NCI-H345 (cell line): ENCODE measurements at regions not wholly inside any gene's neighbourhood (a gene's known extent, or its start where the extent isn't known, plus 50 kb on each side); places are given as distances from the start of the nearest gene placed in this dataset.
"Not testable (repeated sequence)": the region's sequence is repeated elsewhere in the genome, so short reads cannot be mapped to it uniquely, and the experiment has no call there.

Source experiments
- DNase-seq: peaks from one replicate; lab custom pipeline; 2025; lab: John Stamatoyannopoulos, UW

GRCh38 chr17:43315858-43316521 is 82.2 kb upstream of the RNU2-1 start:
- DNase-seq = no peak

GRCh38 chr17:43315369-43315768 is 81.6 kb upstream of the RNU2-1 start:
- DNase-seq = no peak

GRCh38 chr17:43314611-43315011 is 80.8 kb upstream of the RNU2-1 start:
- no peak for DNase-seq

GRCh38 chr17:43312011-43312410 is 78.2 kb upstream of the RNU2-1 start:
- no peak for DNase-seq

GRCh38 chr17:43309505-43310332 is 75.9 kb upstream of the RNU2-1 start:
- no peak for DNase-seq

GRCh38 chr17:43308999-43309398 is 75.2 kb upstream of the RNU2-1 start:
- no peak for DNase-seq

GRCh38 chr17:43304792-43305191 is 71.0 kb upstream of the RNU2-1 start:
- DNase-seq = not testable (repeated sequence)

- not testable (repeated sequence) for DNase-seq
Observed at GRCh38 chr17:43303049-43303448, 69.3 kb upstream of the RNU2-1 start.

- not testable (repeated sequence) for DNase-seq
Observed at GRCh38 chr17:43299300-43300076, 65.7 kb upstream of the RNU2-1 start.

GRCh38 chr17:43289670-43290069 is 55.9 kb upstream of the RNU2-1 start:
- not testable (repeated sequence) for DNase-seq

- not testable (repeated sequence) for DNase-seq
Observed at GRCh38 chr17:43283606-43284005, 49.8 kb upstream of the RNU2-1 start.
